ENCODE measurements at regions not wholly inside any gene's neighbourhood (a gene's known extent, or its start where the extent isn't known, plus 50 kb on each side); places are given as distances from the start of the nearest gene placed in this dataset.

- TF ChIP-seq CTCF (IDR thresholded peaks at IDR 0.05; ENCODE audit: extremely low read depth, missing control alignments), result no peak
- DNase-seq (ENCODE audit: low spot score), result no peak
Observed at GRCh38 chr4:129437347-129437746, 341.4 kb downstream of the C4orf33 start.

GRCh38 chr4:129438456-129438981, 342.6 kb downstream of the C4orf33 start:
- no peak for DNase-seq (ENCODE audit: low spot score)
- TF ChIP-seq CTCF (IDR thresholded peaks at IDR 0.05; ENCODE audit: extremely low read depth, missing control alignments), result no peak

DNA sequence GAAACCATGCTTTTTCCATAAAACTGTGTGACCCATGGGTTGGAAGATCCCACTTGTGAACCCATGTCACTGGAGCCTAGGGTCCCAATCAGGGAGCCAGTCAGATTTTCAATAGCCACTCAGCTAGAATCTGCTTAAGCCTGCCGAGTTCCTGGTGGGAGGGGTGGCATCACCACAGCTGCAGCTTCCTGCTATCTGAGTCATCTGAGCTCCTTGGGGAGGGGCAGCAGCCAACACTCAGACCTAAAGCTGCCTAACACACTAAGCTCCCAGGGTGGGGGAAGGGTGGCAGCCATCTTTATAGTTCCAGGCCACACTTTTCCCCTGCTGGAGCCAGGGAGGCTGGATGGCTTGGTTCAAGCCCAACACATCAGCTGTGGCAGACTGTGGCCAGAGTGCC, 350.1 kb downstream of the C4orf33 start:
- no peak for DNase-seq (ENCODE audit: low spot score)
- no peak for TF ChIP-seq CTCF (IDR thresholded peaks at IDR 0.05; ENCODE audit: extremely low read depth, missing control alignments)

DNA sequence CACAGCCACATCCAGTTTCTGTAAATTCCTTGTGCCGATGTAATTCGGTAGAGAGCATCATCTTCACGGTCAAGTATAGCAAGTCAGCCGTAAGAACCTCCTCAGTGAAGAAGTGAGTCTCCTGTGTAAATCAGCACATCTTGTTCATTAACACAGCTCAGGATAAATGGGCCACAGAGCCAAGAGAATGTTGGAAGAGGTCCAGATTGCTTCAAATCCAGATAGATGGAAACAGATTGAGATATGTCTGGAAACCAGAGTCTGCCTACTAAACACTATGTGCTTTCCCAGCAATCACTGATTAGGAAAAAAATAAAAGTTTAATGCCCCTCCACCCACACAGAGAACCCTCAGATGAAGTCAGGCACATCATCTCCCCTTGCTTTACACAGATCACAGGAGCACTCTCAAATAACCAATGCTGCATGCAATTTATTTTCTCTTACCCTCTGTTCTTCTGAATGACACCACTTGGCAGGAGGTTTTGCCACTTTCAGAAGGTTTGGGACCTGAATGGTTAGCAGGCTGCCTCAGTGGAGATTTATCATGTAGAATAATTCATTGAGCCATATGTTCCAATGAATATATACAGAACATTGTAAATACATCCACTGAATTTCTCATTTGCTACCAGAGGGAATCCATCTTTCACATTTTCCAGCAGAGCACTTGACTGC, 357.7 kb downstream of the C4orf33 start:
- DNase-seq (ENCODE audit: low spot score), result no peak
- TF ChIP-seq CTCF (IDR thresholded peaks at IDR 0.05; ENCODE audit: extremely low read depth, missing control alignments), result no peak

GRCh38 chr4:129455482-129455881, 359.5 kb downstream of the C4orf33 start:
- no peak for TF ChIP-seq CTCF (IDR thresholded peaks at IDR 0.05; ENCODE audit: extremely low read depth, missing control alignments)
- no peak for DNase-seq (ENCODE audit: low spot score)

GRCh38 chr4:129468624-129469023, 372.7 kb downstream of the C4orf33 start:
- no peak for TF ChIP-seq CTCF (IDR thresholded peaks at IDR 0.05; ENCODE audit: extremely low read depth, missing control alignments)
- DNase-seq (ENCODE audit: low spot score), result no peak

DNA sequence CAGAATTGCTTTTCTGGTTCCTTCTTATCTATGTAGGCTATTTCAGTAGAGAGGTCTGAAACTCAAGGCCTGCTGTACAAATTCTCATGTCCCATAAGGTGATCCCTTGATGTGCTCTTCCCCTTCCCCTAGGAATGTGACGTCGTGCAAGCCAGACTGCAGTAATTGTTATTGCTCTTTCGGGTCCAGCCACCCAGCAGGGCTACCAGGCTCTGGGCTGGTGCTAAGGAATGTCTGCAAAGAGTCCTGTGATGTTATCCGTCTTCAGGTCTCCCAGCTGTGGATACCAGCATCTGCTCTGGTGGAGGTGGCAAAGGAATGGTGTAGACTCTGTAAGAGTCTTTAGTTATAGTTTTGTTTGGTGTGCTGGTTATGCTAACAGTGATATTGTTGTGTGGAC, 378.7 kb downstream of the C4orf33 start:
- no peak for TF ChIP-seq CTCF (IDR thresholded peaks at IDR 0.05; ENCODE audit: extremely low read depth, missing control alignments)
- DNase-seq (ENCODE audit: low spot score), result no peak

Measured in GM20000 (cell line).